SK-N-SH (cell line): ENCODE measurements at regions not wholly inside any gene's neighbourhood (a gene's known extent, or its start where the extent isn't known, plus 50 kb on each side); places are given as distances from the start of the nearest gene placed in this dataset.

Experiments
- CTCF ChIA-PET: fragments of 300-600, 350-600 bp; formaldehyde crosslinking; extraction: SDS; loops from one replicate; lab custom pipeline; 2021; lab: Yijun Ruan, JAX
- POLR2A ChIA-PET: fragments of 350-600 bp; sonication (Branson Sonifier 250); formaldehyde crosslinking; extraction: SDS; loops from one replicate; lab custom pipeline; 2020; ENCODE audit warnings: antibody characterized with exemption, inconsistent platforms; lab: Yijun Ruan, JAX
- DNase-seq: peaks from one replicate; pipeline ENCODE4 v3.0.0; 2012
- H2AFZ ChIP-seq: fragments of 200-600 bp; sonication (generic); 2 replicates; pipeline ENCODE4 v1.8.1; 2016; ENCODE audit warnings: antibody characterized with exemption, mild to moderate bottlenecking, low read depth
- H3F3A ChIP-seq: fragments of 200-600 bp; sonication (generic); replicated peaks from 2 replicates; pipeline ENCODE3; 2016; ENCODE audit warnings: antibody characterized with exemption, mild to moderate bottlenecking; ENCODE audit not compliant: insufficient read depth
- H3K27ac ChIP-seq, 2 experiments: fragments of 200-500 bp in 1 of 2; fragments of 200-600 bp in 1 of 2; sonication (Bioruptor generic) in 1 of 2; sonication (generic), shearing (Covaris generic) in 1 of 2; 2 replicates each; pipeline versions ENCODE4 v1.5.1 to v1.6.1; 2014 to 2016; ENCODE audit warnings: low read depth in 2 of 2, inconsistent platforms in 1 of 2, low read length in 1 of 2, mild to moderate bottlenecking in 1 of 2, mixed read lengths in 1 of 2
- H3K27me3 ChIP-seq: fragments of 200-600 bp; sonication (generic), shearing (Covaris generic); 2 replicates; pipeline ENCODE4 v1.6.1; 2016; ENCODE audit warnings: mixed run types; ENCODE audit not compliant: insufficient read depth
- H3K36me3 ChIP-seq, 2 experiments: fragments of 200-500 bp in 1 of 2; fragments of 200-600 bp in 1 of 2; sonication (Bioruptor generic) in 1 of 2; sonication (generic) in 1 of 2; replicated peaks in 1 of 2; 2 replicates each; pipeline versions ENCODE3 to v1.5.1; 2014 to 2016; ENCODE audit warnings: low read length in 1 of 2, mild to moderate bottlenecking in 1 of 2; ENCODE audit not compliant: insufficient read depth in 2 of 2, control insufficient read depth in 1 of 2
- H3K4me1 ChIP-seq, 2 experiments: fragments of 200-500 bp in 1 of 2; fragments of 200-600 bp in 1 of 2; sonication (Bioruptor generic) in 1 of 2; sonication (generic), shearing (Covaris generic) in 1 of 2; 2 replicates each; pipeline versions ENCODE4 v1.5.1 to v1.6.1; 2014 to 2016; ENCODE audit warnings: low read depth in 1 of 2, low read length in 1 of 2, mixed run types in 1 of 2; ENCODE audit not compliant: insufficient read depth in 2 of 2, control insufficient read depth in 1 of 2
- H3K4me2 ChIP-seq: fragments of 200-600 bp; sonication (generic), shearing (Covaris generic); 2 replicates; pipeline ENCODE4 v1.6.1; 2017; ENCODE audit warnings: mixed run types
- H3K4me3 ChIP-seq, 2 experiments: fragments of 200-500 bp in 1 of 2; fragments of 200-600 bp in 1 of 2; sonication (Bioruptor generic) in 1 of 2; sonication (generic), shearing (Covaris generic) in 1 of 2; 2 replicates each; pipeline versions ENCODE4 v1.5.1 to v1.8.1; 2014 to 2016; ENCODE audit warnings: low read depth in 2 of 2, inconsistent platforms in 1 of 2, low read length in 1 of 2, mild to moderate bottlenecking in 1 of 2, mixed read lengths in 1 of 2, moderate library complexity in 1 of 2
- H3K79me2 ChIP-seq: fragments of 200-600 bp; sonication (generic); 2 replicates; pipeline ENCODE4 v1.8.1; 2017; ENCODE audit warnings: mild to moderate bottlenecking; ENCODE audit not compliant: insufficient read depth
- H3K9ac ChIP-seq: fragments of 200-600 bp; sonication (generic); 2 replicates; pipeline ENCODE4 v1.6.1; 2017; ENCODE audit warnings: mixed run types
- H3K9me2 ChIP-seq: fragments of 200-600 bp; sonication (generic); 2 replicates; pipeline ENCODE4 v1.6.1; 2017; ENCODE audit warnings: mixed run types
- H3K9me3 ChIP-seq: fragments of 200-600 bp; sonication (generic); 2 replicates; pipeline ENCODE4 v1.6.1; 2017; ENCODE audit warnings: mixed run types, mild to moderate bottlenecking, moderate library complexity
- H4K20me1 ChIP-seq: fragments of 200-600 bp; sonication (generic); 2 replicates; pipeline ENCODE4 v1.6.1; 2017; ENCODE audit warnings: mild to moderate bottlenecking, mixed run types; ENCODE audit not compliant: insufficient read depth
- CTCF ChIP-seq: fragments of 200-600 bp; sonication (generic); IDR thresholded peaks from 2 replicates; pipeline ENCODE4 v1.6.1; 2017; ENCODE audit warnings: antibody characterized with exemption, mild to moderate bottlenecking, moderate library complexity
- FOXJ3 ChIP-seq: sonication (generic); formaldehyde crosslinking; IDR thresholded peaks from 2 replicates; pipeline ENCODE4 v1.5.1; 2020; ENCODE audit warnings: mild to moderate bottlenecking, missing genetic modification reagents
- FOXM1 ChIP-seq: IDR thresholded peaks from 2 replicates; pipeline ENCODE4 v1.4.0; 2012; ENCODE audit warnings: low read depth, mild to moderate bottlenecking
- GABPA ChIP-seq: IDR thresholded peaks from 2 replicates; pipeline ENCODE4 v1.4.0; 2012; ENCODE audit warnings: low read depth, mild to moderate bottlenecking
- IRF3 ChIP-seq: fragments of 150-350 bp; IDR thresholded peaks from 2 replicates; pipeline ENCODE4 v1.6.1; 2016; ENCODE audit warnings: mild to moderate bottlenecking, low read depth, low read length
- JUND ChIP-seq: IDR thresholded peaks from 2 replicates; pipeline ENCODE4 v1.4.0; 2012
- MXI1 ChIP-seq: IDR thresholded peaks from 2 replicates; pipeline ENCODE4 v1.6.1; 2012; ENCODE audit warnings: mild to moderate bottlenecking, low read depth, low read length, improper control_type of control experiment
- RCOR1 ChIP-seq: fragments of 150-350 bp; IDR thresholded peaks from 2 replicates; pipeline ENCODE4 v1.6.1; 2017; ENCODE audit warnings: antibody characterized with exemption, low read length
- RFX5 ChIP-seq: IDR thresholded peaks from 2 replicates; pipeline ENCODE4 v1.6.1; 2012; ENCODE audit warnings: mild to moderate bottlenecking, improper control_type of control experiment, low read length
- RXRA ChIP-seq: IDR thresholded peaks from 2 replicates; pipeline ENCODE4 v1.4.0; 2012; ENCODE audit warnings: low read depth, mild to moderate bottlenecking, borderline replicate concordance
- SIN3A ChIP-seq: IDR thresholded peaks from 2 replicates; pipeline ENCODE4 v1.6.1; 2012; ENCODE audit warnings: low read depth, mild to moderate bottlenecking, low read length, moderate library complexity, borderline replicate concordance
- SMC3 ChIP-seq: IDR thresholded peaks from 2 replicates; pipeline ENCODE4 v1.6.1; 2012; ENCODE audit warnings: low read depth, low read length, improper control_type of control experiment
- TAF1 ChIP-seq: IDR thresholded peaks from 2 replicates; pipeline ENCODE4 v1.6.1; 2012; ENCODE audit warnings: low read depth, mild to moderate bottlenecking, low read length, moderate library complexity, borderline replicate concordance
- ZBTB33 ChIP-seq: IDR thresholded peaks from 2 replicates; pipeline ENCODE4 v1.4.0; 2012; ENCODE audit warnings: low read depth, borderline replicate concordance
- WGBS: methylation state at CpG from one replicate; pipeline ENCODE4 v1.1.6; 2017; ENCODE audit warnings: low lambda C conversion rate; 5-methylcytosine and 5-hydroxymethylcytosine counted together
- TF ChIP-seq, protein P1 (sequence below): IDR thresholded peaks from 2 replicates; pipeline ENCODE4; 2012
- TF ChIP-seq, protein P2 (sequence below): fragments of 150-350 bp; IDR thresholded peaks from 2 replicates; pipeline ENCODE4 v1.6.1; 2017; ENCODE audit warnings: antibody characterized with exemption, low read length, low read depth, borderline replicate concordance
- TF ChIP-seq, protein P3 (sequence below): IDR thresholded peaks from 2 replicates; pipeline ENCODE4 v1.4.0; 2012; ENCODE audit warnings: low read depth, borderline replicate concordance

DNA sequence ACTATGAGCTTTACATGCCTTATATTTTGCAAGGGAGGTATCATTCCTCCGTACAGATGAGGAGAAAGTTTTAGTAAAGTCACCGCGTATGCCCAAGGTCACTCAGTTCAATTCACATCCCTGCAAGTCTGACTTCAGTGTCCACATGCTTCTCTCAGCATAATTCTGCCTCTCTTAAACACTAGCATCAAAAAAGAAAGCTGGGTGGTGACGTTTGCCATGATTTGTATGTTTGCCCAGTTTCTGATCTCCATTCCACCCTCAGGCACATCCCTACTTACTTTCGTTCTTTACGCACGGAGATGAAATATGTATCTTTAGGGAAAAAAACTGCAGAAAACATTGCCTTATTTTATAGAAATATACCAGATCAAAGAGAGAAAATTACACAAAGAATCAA is 129.2 kb upstream of the PTPRM start:
- Histone ChIP-seq H3K79me2 (no peaks in the 10 kb centered on the region), H3K4me3 (no peak overlapping the region), H3K4me1 (no peaks in the 10 kb centered on the region), H3K36me3 (no peaks in the 10 kb centered on the region), H3K4me2 (no peak overlapping the region), H3K9me2 (no peaks in the 10 kb centered on the region), H3K27me3 (no peaks in the 10 kb centered on the region), H3K27ac (no peak overlapping the region), H3F3A (no peaks in the 10 kb centered on the region), H2AFZ (no peak overlapping the region), H3K9ac (no peak overlapping the region), H4K20me1 (no peaks in the 10 kb centered on the region), H3K9me3 (no peaks in the 10 kb centered on the region; the same call in 1 of the 2 replicates)
- TF ChIP-seq FOXM1: no peak
- no peak for TF ChIP-seq CTCF
- TF ChIP-seq GABPA: no peak
- no peak for TF ChIP-seq SMC3
- no peak for TF ChIP-seq TAF1
- TF ChIP-seq, protein P1, sequence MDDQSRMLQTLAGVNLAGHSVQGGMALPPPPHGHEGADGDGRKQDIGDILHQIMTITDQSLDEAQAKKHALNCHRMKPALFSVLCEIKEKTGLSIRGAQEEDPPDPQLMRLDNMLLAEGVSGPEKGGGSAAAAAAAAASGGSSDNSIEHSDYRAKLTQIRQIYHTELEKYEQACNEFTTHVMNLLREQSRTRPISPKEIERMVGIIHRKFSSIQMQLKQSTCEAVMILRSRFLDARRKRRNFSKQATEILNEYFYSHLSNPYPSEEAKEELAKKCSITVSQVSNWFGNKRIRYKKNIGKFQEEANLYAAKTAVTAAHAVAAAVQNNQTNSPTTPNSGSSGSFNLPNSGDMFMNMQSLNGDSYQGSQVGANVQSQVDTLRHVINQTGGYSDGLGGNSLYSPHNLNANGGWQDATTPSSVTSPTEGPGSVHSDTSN: no peak
- TF ChIP-seq RFX5: no peak
- no peak for TF ChIP-seq SIN3A
- TF ChIP-seq RXRA: no peak
- TF ChIP-seq, protein P2, sequence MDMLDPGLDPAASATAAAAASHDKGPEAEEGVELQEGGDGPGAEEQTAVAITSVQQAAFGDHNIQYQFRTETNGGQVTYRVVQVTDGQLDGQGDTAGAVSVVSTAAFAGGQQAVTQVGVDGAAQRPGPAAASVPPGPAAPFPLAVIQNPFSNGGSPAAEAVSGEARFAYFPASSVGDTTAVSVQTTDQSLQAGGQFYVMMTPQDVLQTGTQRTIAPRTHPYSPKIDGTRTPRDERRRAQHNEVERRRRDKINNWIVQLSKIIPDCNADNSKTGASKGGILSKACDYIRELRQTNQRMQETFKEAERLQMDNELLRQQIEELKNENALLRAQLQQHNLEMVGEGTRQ: no peak
- ChIA-PET CTCF (interaction anchor here (1.1 to 1.2 kb wide), 2 partner anchors 14 kb away, joined by 3 read pairs; no protein-coding TSS in a partner anchor), POLR2A (no interaction called here)
- DNase-seq: no peak
- WGBS: 74% methylated on average over 7 of the region's 7 CpGs

DNA sequence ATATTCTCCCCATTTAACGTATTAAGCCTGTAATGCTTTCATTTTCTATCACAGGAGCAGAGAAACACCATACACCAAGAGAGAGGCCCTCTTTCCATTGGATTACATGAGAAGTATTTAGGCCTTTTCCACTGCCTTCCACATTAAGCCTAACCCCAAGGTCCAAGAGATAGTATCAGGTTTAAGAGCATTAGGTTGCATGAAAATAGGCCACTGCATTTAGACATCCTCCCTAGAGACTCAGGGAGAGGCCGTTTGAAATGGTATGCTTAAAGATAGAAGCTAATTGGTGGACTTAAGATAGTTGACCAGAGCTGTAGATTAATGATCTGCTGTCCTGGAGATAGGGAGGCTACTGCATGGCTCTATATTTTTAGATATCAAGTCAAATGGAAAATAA is 128.5 kb upstream of the PTPRM start:
- no peaks in the 10 kb centered on the region; the same call in 1 of the 2 replicates for H3K9me3 ChIP-seq
- no peak overlapping the region for H3K9ac ChIP-seq
- no peaks in the 10 kb centered on the region for H3K36me3 ChIP-seq
- CTCF ChIA-PET: interaction anchor here (1.2 kb wide), 1 partner anchor 14 kb away, joined by 3 read pairs; no protein-coding TSS in a partner anchor
- H3K4me2 ChIP-seq: no peak overlapping the region
- no peaks in the 10 kb centered on the region for H3K79me2 ChIP-seq
- no peak overlapping the region for H2AFZ ChIP-seq
- DNase-seq: no peak
- no peaks in the 10 kb centered on the region for H3K9me2 ChIP-seq
- H4K20me1 ChIP-seq: no peaks in the 10 kb centered on the region
- 6% methylated on average over 2 of the region's 2 CpGs for WGBS
- no peak overlapping the region for H3K4me3 ChIP-seq
- H3K27ac ChIP-seq: no peak overlapping the region
- no peaks in the 10 kb centered on the region for H3F3A ChIP-seq
- no peaks in the 10 kb centered on the region for H3K27me3 ChIP-seq
- POLR2A ChIA-PET: no interaction called here
- no peaks in the 10 kb centered on the region for H3K4me1 ChIP-seq
- TF ChIP-seq, protein P2: no peak
- no peak for TF ChIP-seq IRF3
- TF ChIP-seq, protein P3, sequence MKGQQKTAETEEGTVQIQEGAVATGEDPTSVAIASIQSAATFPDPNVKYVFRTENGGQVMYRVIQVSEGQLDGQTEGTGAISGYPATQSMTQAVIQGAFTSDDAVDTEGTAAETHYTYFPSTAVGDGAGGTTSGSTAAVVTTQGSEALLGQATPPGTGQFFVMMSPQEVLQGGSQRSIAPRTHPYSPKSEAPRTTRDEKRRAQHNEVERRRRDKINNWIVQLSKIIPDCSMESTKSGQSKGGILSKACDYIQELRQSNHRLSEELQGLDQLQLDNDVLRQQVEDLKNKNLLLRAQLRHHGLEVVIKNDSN: no peak
- no peak for TF ChIP-seq MXI1
- no peak for TF ChIP-seq ZBTB33
- no peak for TF ChIP-seq FOXJ3 (CRISPR knock-in tag)
- no peak for TF ChIP-seq RCOR1
- no peak for TF ChIP-seq JUND
- no peak for TF ChIP-seq RFX5
- TF ChIP-seq, protein P1: no peak
